ENCODE measurements at regions not wholly inside any gene's neighbourhood (a gene's known extent, or its start where the extent isn't known, plus 50 kb on each side); places are given as distances from the start of the nearest gene placed in this dataset.

DNA sequence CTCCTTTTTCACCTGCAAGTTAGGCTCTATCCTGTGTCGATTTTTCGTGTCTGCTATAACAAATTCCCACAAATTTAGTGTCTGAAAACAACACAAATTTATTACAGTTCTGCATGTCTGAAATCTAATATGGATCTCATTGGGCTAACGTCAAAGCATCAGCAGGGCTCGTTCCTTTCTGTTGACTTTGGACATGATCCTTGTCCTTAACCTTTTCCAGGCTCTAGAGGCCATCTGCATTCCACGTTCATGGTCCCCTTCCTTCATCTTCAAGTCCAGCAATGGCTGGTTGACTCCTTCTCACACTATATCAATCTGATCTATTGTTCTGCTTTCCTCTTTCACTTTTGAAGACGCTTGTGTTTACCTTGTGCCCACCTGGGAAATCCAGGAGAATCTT, 165.7 kb upstream of the RARB start:
- CTCF ChIA-PET: no interaction called here
- ATAC-seq (no peak), FAIRE-seq (no peak), DNase-seq (ENCODE audit: low read depth in 1 of 2, low spot score in 1 of 2) (no peak)
- no peak overlapping the region for H3K4me3 ChIP-seq
- H3K9me3 ChIP-seq: no peaks in the 10 kb centered on the region
- H3K27ac ChIP-seq: no peak overlapping the region
- no peaks in the 10 kb centered on the region for H3K4me1 ChIP-seq
- no peak overlapping the region for H3K4me2 ChIP-seq
- WGBS (ENCODE audit: missing lambda C conversion rate): 37% methylated on average over 6 of the region's 6 CpGs
- TF ChIP-seq PHF8 (IDR thresholded peaks at IDR 0.05; ENCODE audit: borderline replicate concordance, low read depth): no peak
- no peak for TF ChIP-seq CBX2 (IDR thresholded peaks at IDR 0.05; ENCODE audit: borderline replicate concordance, low read depth)
- TF ChIP-seq RNF2 (IDR thresholded peaks at IDR 0.05; ENCODE audit: borderline replicate concordance, low read depth): no peak
- no peak for TF ChIP-seq MAZ (IDR thresholded peaks at IDR 0.05; ENCODE audit: borderline replicate concordance, low read depth, low read length)
- no peak for TF ChIP-seq HDAC2 (IDR thresholded peaks at IDR 0.05)
- no peak for TF ChIP-seq HES2 (IDR thresholded peaks at IDR 0.05)
- no peak for TF ChIP-seq GATA3 (IDR thresholded peaks at IDR 0.05; ENCODE audit: borderline replicate concordance)
- TF ChIP-seq HOXA7 (CRISPR knock-in tag; IDR thresholded peaks at IDR 0.05): no peak
- TF ChIP-seq, protein P1, sequence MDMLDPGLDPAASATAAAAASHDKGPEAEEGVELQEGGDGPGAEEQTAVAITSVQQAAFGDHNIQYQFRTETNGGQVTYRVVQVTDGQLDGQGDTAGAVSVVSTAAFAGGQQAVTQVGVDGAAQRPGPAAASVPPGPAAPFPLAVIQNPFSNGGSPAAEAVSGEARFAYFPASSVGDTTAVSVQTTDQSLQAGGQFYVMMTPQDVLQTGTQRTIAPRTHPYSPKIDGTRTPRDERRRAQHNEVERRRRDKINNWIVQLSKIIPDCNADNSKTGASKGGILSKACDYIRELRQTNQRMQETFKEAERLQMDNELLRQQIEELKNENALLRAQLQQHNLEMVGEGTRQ (IDR thresholded peaks at IDR 0.05): no peak
- TF ChIP-seq EHMT2 (IDR thresholded peaks at IDR 0.05; ENCODE audit: low read depth): no peak
- TF ChIP-seq KDM1A (IDR thresholded peaks at IDR 0.05; ENCODE audit: low read depth): no peak
- TF ChIP-seq FOSL2 (IDR thresholded peaks at IDR 0.05): no peak
- no peak for TF ChIP-seq FOSL2 (CRISPR knock-in tag; IDR thresholded peaks at IDR 0.05)
- no peak for TF ChIP-seq RAD21 (conservative IDR thresholded peaks at IDR 0.05 in 1 of 2, IDR thresholded peaks at IDR 0.05 in 1 of 2)
- TF ChIP-seq RARB (CRISPR knock-in tag; IDR thresholded peaks at IDR 0.05): no peak
- TF ChIP-seq ESRRA (IDR thresholded peaks at IDR 0.05; ENCODE audit: borderline replicate concordance, low read length): no peak
- TF ChIP-seq, protein P2, sequence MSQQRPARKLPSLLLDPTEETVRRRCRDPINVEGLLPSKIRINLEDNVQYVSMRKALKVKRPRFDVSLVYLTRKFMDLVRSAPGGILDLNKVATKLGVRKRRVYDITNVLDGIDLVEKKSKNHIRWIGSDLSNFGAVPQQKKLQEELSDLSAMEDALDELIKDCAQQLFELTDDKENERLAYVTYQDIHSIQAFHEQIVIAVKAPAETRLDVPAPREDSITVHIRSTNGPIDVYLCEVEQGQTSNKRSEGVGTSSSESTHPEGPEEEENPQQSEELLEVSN (IDR thresholded peaks at IDR 0.05; ENCODE audit: borderline replicate concordance, low read depth): no peak
- TF ChIP-seq BCL3 (IDR thresholded peaks at IDR 0.05): no peak
- TF ChIP-seq ZNF302 (CRISPR knock-in tag; IDR thresholded peaks at IDR 0.05): no peak
- POLR2A ChIA-PET: no interaction called here

- H3K4me2 ChIP-seq: no peak overlapping the region
- no peaks in the 10 kb centered on the region for H3K4me1 ChIP-seq
- no peak for FAIRE-seq
- ChIA-PET POLR2A (no interaction called here), CTCF (no interaction called here)
- TF ChIP-seq HOXB13 (CRISPR knock-in tag; IDR thresholded peaks at IDR 0.05; ENCODE audit: low read depth) (no peak), CEBPB (IDR thresholded peaks at IDR 0.05) (no peak), HES2 (IDR thresholded peaks at IDR 0.05) (no peak), SMC3 (IDR thresholded peaks at IDR 0.05) (no peak), BCL3 (IDR thresholded peaks at IDR 0.05) (no peak), NPAS2 (CRISPR knock-in tag; IDR thresholded peaks at IDR 0.05; ENCODE audit: borderline replicate concordance) (no peak), FOSB (CRISPR knock-in tag; IDR thresholded peaks at IDR 0.05) (no peak), FOXS1 (CRISPR knock-in tag; IDR thresholded peaks at IDR 0.05) (no peak), EP300 (IDR thresholded peaks at IDR 0.05) (no peak), RAD21 (conservative IDR thresholded peaks at IDR 0.05 in 1 of 2, IDR thresholded peaks at IDR 0.05 in 1 of 2) (no peak)
- TF ChIP-seq, protein P3, sequence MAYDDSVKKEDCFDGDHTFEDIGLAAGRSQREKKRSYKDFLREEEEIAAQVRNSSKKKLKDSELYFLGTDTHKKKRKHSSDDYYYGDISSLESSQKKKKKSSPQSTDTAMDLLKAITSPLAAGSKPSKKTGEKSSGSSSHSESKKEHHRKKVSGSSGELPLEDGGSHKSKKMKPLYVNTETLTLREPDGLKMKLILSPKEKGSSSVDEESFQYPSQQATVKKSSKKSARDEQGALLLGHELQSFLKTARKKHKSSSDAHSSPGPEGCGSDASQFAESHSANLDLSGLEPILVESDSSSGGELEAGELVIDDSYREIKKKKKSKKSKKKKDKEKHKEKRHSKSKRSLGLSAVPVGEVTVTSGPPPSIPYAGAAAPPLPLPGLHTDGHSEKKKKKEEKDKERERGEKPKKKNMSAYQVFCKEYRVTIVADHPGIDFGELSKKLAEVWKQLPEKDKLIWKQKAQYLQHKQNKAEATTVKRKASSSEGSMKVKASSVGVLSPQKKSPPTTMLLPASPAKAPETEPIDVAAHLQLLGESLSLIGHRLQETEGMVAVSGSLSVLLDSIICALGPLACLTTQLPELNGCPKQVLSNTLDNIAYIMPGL (CRISPR knock-in tag; IDR thresholded peaks at IDR 0.05; ENCODE audit: borderline replicate concordance): no peak
- no peak overlapping the region for H3K4me3 ChIP-seq
- DNase-seq (ENCODE audit: low read depth in 1 of 2, low spot score in 1 of 2): no peak
- whole genome bisulfite sequencing (ENCODE audit: missing lambda C conversion rate): 33% methylated on average over 1 of the region's 1 CpG
- no peak for ATAC-seq
- no peak overlapping the region for H3K27ac ChIP-seq
- no peaks in the 10 kb centered on the region for H3K9me3 ChIP-seq
These were observed 162.8 kb upstream of the RARB start for GRCh38 chr3:25265284-25265683.
